Tibial nerve (tissue), 4 donors: ENCODE measurements at regions not wholly inside any gene's neighbourhood (a gene's known extent, or its start where the extent isn't known, plus 50 kb on each side); places are given as distances from the start of the nearest gene placed in this dataset.

Source experiments
- EP300 ChIP-seq, 2 donors: sonication (generic); formaldehyde crosslinking; IDR thresholded peaks; one replicate each; pipeline ENCODE4 v1.6.1; 2017; ENCODE audit warnings: antibody characterized with exemption in 2 of 2, mild to moderate bottlenecking in 1 of 2
- POLR2A ChIP-seq, 2 donors: fragments of 450-650 bp; IDR thresholded peaks; one replicate each; pipeline ENCODE4 v1.6.1; 2017; ENCODE audit warnings: antibody characterized with exemption in 2 of 2, mild to moderate bottlenecking in 2 of 2, moderate library complexity in 2 of 2
- TF ChIP-seq, protein P1 (sequence below), 5 experiments: fragments of 200-600 bp in 3 of 5; fragments of 450-650 bp in 2 of 5; sonication (generic) in 3 of 5; IDR thresholded peaks; one replicate each; pipeline ENCODE4 v1.5.1; 2016 to 2019; ENCODE audit warnings: antibody characterized with exemption in 5 of 5, mild to moderate bottlenecking in 3 of 5, moderate library complexity in 2 of 5

DNA sequence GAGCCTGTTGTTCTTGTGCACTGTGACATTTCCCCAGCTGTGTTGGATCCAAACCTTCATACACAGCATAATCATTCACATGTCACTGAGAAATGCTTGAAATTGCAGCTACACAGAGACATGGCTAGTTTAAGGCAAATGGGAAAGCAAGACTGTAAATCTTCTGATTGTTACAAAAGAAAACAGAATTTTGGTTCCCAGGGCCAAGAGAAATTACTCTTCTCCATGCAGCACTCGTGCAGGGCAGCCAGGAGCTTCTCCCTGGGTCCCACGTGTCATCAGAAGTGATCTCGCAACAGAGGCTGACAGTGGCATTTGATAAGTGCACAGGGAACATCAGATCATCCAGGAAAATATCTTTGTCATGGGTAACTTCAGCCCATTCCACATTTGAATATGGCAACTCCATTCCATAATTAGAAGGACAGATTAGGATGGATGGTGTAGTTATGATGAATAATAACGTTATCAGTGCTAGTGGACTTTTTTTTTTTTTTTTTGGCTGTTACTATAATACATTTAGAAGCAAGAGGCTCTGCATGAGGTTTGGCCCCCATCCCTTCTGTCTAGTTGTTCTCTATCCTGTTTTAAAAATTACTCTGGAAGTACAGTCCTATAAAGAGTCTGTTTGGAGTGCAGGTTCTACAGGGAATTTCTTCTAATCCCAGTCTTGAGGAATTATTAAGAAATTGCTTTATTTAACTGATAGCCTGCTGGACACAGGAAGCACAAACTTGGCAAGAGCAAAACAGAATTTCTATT lies 571.0 kb upstream of the NOX3 start:
- TF ChIP-seq POLR2A (IDR thresholded peaks at IDR 0.05) (no peak), EP300 (IDR thresholded peaks at IDR 0.05) (no peak)
- TF ChIP-seq, protein P1, sequence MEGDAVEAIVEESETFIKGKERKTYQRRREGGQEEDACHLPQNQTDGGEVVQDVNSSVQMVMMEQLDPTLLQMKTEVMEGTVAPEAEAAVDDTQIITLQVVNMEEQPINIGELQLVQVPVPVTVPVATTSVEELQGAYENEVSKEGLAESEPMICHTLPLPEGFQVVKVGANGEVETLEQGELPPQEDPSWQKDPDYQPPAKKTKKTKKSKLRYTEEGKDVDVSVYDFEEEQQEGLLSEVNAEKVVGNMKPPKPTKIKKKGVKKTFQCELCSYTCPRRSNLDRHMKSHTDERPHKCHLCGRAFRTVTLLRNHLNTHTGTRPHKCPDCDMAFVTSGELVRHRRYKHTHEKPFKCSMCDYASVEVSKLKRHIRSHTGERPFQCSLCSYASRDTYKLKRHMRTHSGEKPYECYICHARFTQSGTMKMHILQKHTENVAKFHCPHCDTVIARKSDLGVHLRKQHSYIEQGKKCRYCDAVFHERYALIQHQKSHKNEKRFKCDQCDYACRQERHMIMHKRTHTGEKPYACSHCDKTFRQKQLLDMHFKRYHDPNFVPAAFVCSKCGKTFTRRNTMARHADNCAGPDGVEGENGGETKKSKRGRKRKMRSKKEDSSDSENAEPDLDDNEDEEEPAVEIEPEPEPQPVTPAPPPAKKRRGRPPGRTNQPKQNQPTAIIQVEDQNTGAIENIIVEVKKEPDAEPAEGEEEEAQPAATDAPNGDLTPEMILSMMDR (IDR thresholded peaks at IDR 0.05), result no peak
